K562 (cell line): ENCODE measurements at regions not wholly inside any gene's neighbourhood (a gene's known extent, or its start where the extent isn't known, plus 50 kb on each side); places are given as distances from the start of the nearest gene placed in this dataset.

Experiments used
- CTCF ChIP-seq, 3 experiments: IDR thresholded peaks in 2 of 3; conservative IDR thresholded peaks in 1 of 3; 2 replicates each; pipeline ENCODE4 v1.5.1; 2011 to 2012; ENCODE audit warnings: low read length in 3 of 3, mild to moderate bottlenecking in 3 of 3, control low read depth in 2 of 3, improper control_type of control experiment in 1 of 3, inconsistent platforms in 1 of 3, low read depth in 1 of 3, mixed read lengths in 1 of 3, moderate library complexity in 1 of 3; ENCODE audit not compliant: insufficient read depth in 2 of 3
- EZH2 ChIP-seq: IDR thresholded peaks from 2 replicates; pipeline ENCODE4 v1.6.1; 2012; ENCODE audit warnings: low read depth, mild to moderate bottlenecking, inconsistent platforms, low read length, borderline replicate concordance
- POLR2AphosphoS5 ChIP-seq: IDR thresholded peaks from 2 replicates; pipeline ENCODE4 v1.6.1; 2011; ENCODE audit warnings: mild to moderate bottlenecking, low read depth, low read length, moderate library complexity; ENCODE audit not compliant: control insufficient read depth, insufficient read depth
- SPI1 ChIP-seq: IDR thresholded peaks from 2 replicates; pipeline ENCODE4 v1.6.1; 2011; ENCODE audit warnings: low read depth, low read length, control low read depth, borderline replicate concordance
- ZBTB7A ChIP-seq: IDR thresholded peaks from 2 replicates; pipeline ENCODE4 v1.6.1; 2011; ENCODE audit warnings: low read depth, mild to moderate bottlenecking, low read length, moderate library complexity, borderline replicate concordance; ENCODE audit not compliant: control insufficient read depth
- ZNF589 ChIP-seq: fragments of 200-800 bp; sonication (Bioruptor generic); IDR thresholded peaks from 2 replicates; pipeline ENCODE4 v1.6.1; 2016; ENCODE audit warnings: low read depth, missing genetic modification characterization, missing compliant biosample characterization

DNA sequence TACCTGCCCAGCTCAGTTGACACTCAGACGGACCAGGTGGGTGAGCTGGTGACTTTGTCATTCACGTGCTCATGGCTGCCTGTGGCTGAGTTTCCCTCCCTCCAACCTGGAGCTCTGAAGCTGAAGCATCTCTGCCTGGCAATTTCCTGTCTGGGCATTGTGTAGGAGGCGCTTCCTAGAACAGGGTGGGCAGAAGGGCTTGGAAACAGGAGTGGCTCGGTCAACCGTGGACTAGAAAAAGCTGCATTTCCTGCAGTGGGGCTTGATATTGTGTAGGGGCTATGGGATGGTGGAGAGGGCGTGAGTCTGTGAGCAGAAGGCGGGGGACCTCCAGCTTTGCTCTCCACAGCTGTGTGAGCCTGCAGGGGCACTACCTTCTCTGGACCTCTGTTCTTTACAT, 278.3 kb downstream of the TEX29 start:
- TF ChIP-seq CTCF (IDR thresholded peaks at IDR 0.05 in 2 of 3, conservative IDR thresholded peaks at IDR 0.05 in 1 of 3; ENCODE audit: insufficient read depth in 2 of 3, low read depth in 1 of 3, low read length in 3 of 3) (no peak), ZNF589 (CRISPR knock-in tag) (no peak), SPI1 (no peak), EZH2 (no peak), ZBTB7A (no peak), POLR2AphosphoS5 (no peak)
